ENCODE measurements at regions not wholly inside any gene's neighbourhood (a gene's known extent, or its start where the extent isn't known, plus 50 kb on each side); places are given as distances from the start of the nearest gene placed in this dataset.

DNA sequence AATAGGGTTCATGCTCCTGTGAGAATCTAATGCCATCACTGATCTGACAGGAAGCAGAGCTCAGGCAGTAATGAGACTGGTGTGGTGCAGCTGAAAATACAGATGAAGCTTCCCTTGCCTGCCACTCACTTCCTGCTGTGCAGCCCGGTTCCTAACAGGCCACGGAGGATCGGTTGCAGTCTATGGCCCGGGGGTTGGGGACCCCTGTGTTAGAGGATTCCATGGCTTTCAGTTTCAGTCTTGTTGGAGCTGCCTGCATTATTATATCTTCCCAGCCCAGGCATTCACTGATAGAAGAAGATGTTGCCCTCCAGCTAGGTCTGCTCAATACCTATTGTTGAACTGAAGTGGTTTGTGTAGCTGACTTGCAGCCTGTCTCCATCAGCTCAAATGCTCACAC lies 1298.8 kb downstream of the TYW1 start:
- 81% methylated on average over 4 of the region's 4 CpGs; no CpG with 5 or more reads in 1 of the 2 experiments for WGBS, 2 experiments (ENCODE audit: extremely low coverage in 1 of 2, insufficient coverage in 1 of 2, insufficient read length in 1 of 2, insufficient replicate concordance in 2 of 2, low coverage in 1 of 2, low lambda C conversion rate in 2 of 2, missing lambda C conversion rate in 1 of 2)
- Histone ChIP-seq H4K91ac (replicated peaks; ENCODE audit: insufficient read length, low read length) (no peak overlapping the region), H3K36me3 (ENCODE audit: control insufficient read depth in 2 of 4, insufficient read depth in 4 of 4, low read length in 3 of 4) (peaks cover 0 to 2% (median 0%) of the 10 kb centered on the region in 4 experiments; a peak in 2 of 8 replicates), H2BK120ac (replicated peaks; ENCODE audit: low read depth, low read length) (no peak overlapping the region), H3K23ac (ENCODE audit: insufficient read length) (no peak overlapping the region), H4K20me1 (replicated peaks in 1 of 2; ENCODE audit: control insufficient read depth in 1 of 2, insufficient read depth in 2 of 2, low read length in 2 of 2) (no peaks in the 10 kb centered on the region), H2BK20ac (ENCODE audit: low read length) (0 out of 2 replicates have a peak overlapping the region, but pooled peaks have one; percentile 1), H3K23me2 (ENCODE audit: low read depth, low read length) (peaks cover 2% of the 10 kb centered on the region; the same call in 1 of the 2 replicates), H2BK15ac (ENCODE audit: low read length) (no peak overlapping the region), H3K4ac (replicated peaks; ENCODE audit: insufficient read length, low read depth, low read length) (no peak overlapping the region), H4K8ac (ENCODE audit: extremely low read depth, insufficient read depth, low read length) (no peak overlapping the region), H3K4me2 (ENCODE audit: insufficient read depth in 1 of 2, low read depth in 2 of 2, low read length in 2 of 2) (no peak overlapping the region), H3K9me3 (ENCODE audit: insufficient read depth in 2 of 2, low read depth in 1 of 2, low read length in 1 of 2) (peaks cover 14 to 23% of the 10 kb centered on the region in 2 experiments), H3K4me3 (ENCODE audit: extremely low read depth in 1 of 4, insufficient read depth in 2 of 4, low read depth in 3 of 4, low read length in 4 of 4) (no peak overlapping the region), H3K27ac (ENCODE audit: low read depth, low read length) (no peak overlapping the region), H4K5ac (ENCODE audit: insufficient read length, low read depth, low read length) (no peak overlapping the region), H3K27me3 (replicated peaks in 1 of 4; ENCODE audit: control insufficient read depth in 3 of 4, extremely low read depth in 1 of 4, insufficient read depth in 3 of 4, low read length in 3 of 4) (no peaks in the 10 kb centered on the region), H2BK5ac (ENCODE audit: low read depth, low read length) (0 out of 2 replicates have a peak overlapping the region, but pooled peaks have one; percentile 81), H2AK5ac (ENCODE audit: low read depth, low read length) (no peak overlapping the region), H2BK12ac (ENCODE audit: low read depth, low read length) (no peak overlapping the region), H3K14ac (ENCODE audit: insufficient read length) (no peak overlapping the region), H3K79me1 (ENCODE audit: low read depth, low read length) (no peaks in the 10 kb centered on the region), H3K56ac (replicated peaks; ENCODE audit: insufficient read length, low read depth, low read length) (no peak overlapping the region), H3K9ac (replicated peaks in 1 of 4; ENCODE audit: extremely low read depth in 1 of 4, low read depth in 3 of 4, low read length in 3 of 4) (no peak overlapping the region), H2AFZ (ENCODE audit: low read length) (no peak overlapping the region), H3K18ac (ENCODE audit: extremely low read depth, low read length) (no peak overlapping the region), H3K79me2 (ENCODE audit: control insufficient read depth in 1 of 2, insufficient read depth in 2 of 2, low read length in 2 of 2) (no peaks in the 10 kb centered on the region), H3K4me1 (replicated peaks in 1 of 4; ENCODE audit: control insufficient read depth in 3 of 4, insufficient read depth in 4 of 4, low read length in 3 of 4) (no peaks in the 10 kb centered on the region)
- ChIA-PET CTCF (ENCODE audit: partially characterized antibody) (interaction anchor here (0.9 kb wide), 1 partner anchor 11 kb away, joined by 4 read pairs; no protein-coding TSS in a partner anchor), POLR2A (ENCODE audit: partially characterized antibody) (no interaction called here)
- FAIRE-seq = no peak
- DNase-seq (ENCODE audit: low read depth in 1 of 2, low spot score in 2 of 2) = no peak
- TF ChIP-seq POLR2AphosphoS5 (IDR thresholded peaks at IDR 0.05; ENCODE audit: low read depth, low read length) (no peak), SUZ12 (IDR thresholded peaks at IDR 0.05; ENCODE audit: low read length) (no peak), BRCA1 (IDR thresholded peaks at IDR 0.05; ENCODE audit: low read depth, low read length) (no peak), HDAC6 (IDR thresholded peaks at IDR 0.05; ENCODE audit: low read depth, low read length) (no peak)

Data from H1 (cell line).